KMS-11 (cell line): ENCODE measurements at regions not wholly inside any gene's neighbourhood (a gene's known extent, or its start where the extent isn't known, plus 50 kb on each side); places are given as distances from the start of the nearest gene placed in this dataset.

Experiments used
- H2AFZ ChIP-seq: fragments of 200-600 bp; sonication (generic); 2 replicates; pipeline ENCODE4 v1.6.1; 2016; ENCODE audit warnings: antibody characterized with exemption, mixed run types, low read depth
- H3K27ac ChIP-seq: fragments of 200-600 bp; sonication (generic); 2 replicates; pipeline ENCODE4 v1.6.1; 2016; ENCODE audit warnings: mild to moderate bottlenecking, mixed run types
- H3K27me3 ChIP-seq: fragments of 200-600 bp; sonication (generic); 2 replicates; pipeline ENCODE4 v1.6.1; 2017; ENCODE audit warnings: mild to moderate bottlenecking, low read depth, mixed run types, moderate library complexity; ENCODE audit not compliant: insufficient read depth
- H3K36me3 ChIP-seq: fragments of 200-600 bp; sonication (generic); 2 replicates; pipeline ENCODE4 v1.6.1; 2017; ENCODE audit warnings: mild to moderate bottlenecking, mixed run types; ENCODE audit not compliant: insufficient read depth
- H3K4me1 ChIP-seq: fragments of 200-600 bp; sonication (generic); 2 replicates; pipeline ENCODE4 v1.6.1; 2016; ENCODE audit warnings: mild to moderate bottlenecking, low read depth, mixed run types; ENCODE audit not compliant: poor library complexity, severe bottlenecking
- H3K4me2 ChIP-seq: fragments of 200-600 bp; sonication (generic); 2 replicates; pipeline ENCODE4 v1.7.0; 2016; ENCODE audit warnings: mild to moderate bottlenecking, mixed run types
- H3K4me3 ChIP-seq: fragments of 200-600 bp; sonication (generic); IDR thresholded peaks from 2 replicates; pipeline ENCODE4 v1.6.1; 2017; ENCODE audit warnings: low read depth, low read length, mixed read lengths; ENCODE audit not compliant: insufficient read depth
- H3K79me2 ChIP-seq: fragments of 200-600 bp; sonication (generic); 2 replicates; pipeline ENCODE4 v1.6.1; 2016; ENCODE audit warnings: low read depth, mixed run types; ENCODE audit not compliant: insufficient read depth
- H3K9ac ChIP-seq: fragments of 200-600 bp; sonication (generic); 2 replicates; pipeline ENCODE4 v1.6.1; 2016; ENCODE audit warnings: mild to moderate bottlenecking, mixed run types
- H4K20me1 ChIP-seq: fragments of 200-600 bp; sonication (generic); 2 replicates; pipeline ENCODE4 v1.6.1; 2016; ENCODE audit warnings: mild to moderate bottlenecking, mixed run types; ENCODE audit not compliant: insufficient read depth
- CTCF ChIP-seq: fragments of 200-600 bp; sonication (generic); conservative IDR thresholded peaks from 2 replicates; pipeline ENCODE4 v1.6.1; 2017; ENCODE audit warnings: low read depth, mild to moderate bottlenecking, antibody characterized with exemption, low read length, moderate library complexity, mixed read lengths

DNA sequence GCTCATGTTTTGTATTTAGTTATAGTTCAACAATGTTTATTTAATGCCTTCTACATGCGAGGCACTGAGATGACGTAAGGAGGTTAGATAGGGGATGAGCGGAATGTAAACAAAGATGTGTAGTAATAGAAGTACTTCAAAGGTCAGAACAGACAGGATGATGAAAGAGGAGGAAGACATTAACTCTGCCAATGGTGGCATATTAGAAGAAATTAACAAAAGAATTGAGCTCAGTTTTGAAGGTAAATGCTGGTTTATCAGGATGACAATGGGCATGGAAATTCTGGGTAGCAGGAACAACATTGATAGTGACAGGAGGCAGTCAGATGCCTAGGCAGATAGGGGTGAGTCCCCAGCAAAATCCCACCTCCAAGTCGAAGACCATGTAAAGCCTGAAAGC is 62.3 kb upstream of the PGRMC2 start:
- H3K4me1 ChIP-seq = peaks cover 21% of the 10 kb centered on the region
- no peak overlapping the region for H3K4me2 ChIP-seq

DNA sequence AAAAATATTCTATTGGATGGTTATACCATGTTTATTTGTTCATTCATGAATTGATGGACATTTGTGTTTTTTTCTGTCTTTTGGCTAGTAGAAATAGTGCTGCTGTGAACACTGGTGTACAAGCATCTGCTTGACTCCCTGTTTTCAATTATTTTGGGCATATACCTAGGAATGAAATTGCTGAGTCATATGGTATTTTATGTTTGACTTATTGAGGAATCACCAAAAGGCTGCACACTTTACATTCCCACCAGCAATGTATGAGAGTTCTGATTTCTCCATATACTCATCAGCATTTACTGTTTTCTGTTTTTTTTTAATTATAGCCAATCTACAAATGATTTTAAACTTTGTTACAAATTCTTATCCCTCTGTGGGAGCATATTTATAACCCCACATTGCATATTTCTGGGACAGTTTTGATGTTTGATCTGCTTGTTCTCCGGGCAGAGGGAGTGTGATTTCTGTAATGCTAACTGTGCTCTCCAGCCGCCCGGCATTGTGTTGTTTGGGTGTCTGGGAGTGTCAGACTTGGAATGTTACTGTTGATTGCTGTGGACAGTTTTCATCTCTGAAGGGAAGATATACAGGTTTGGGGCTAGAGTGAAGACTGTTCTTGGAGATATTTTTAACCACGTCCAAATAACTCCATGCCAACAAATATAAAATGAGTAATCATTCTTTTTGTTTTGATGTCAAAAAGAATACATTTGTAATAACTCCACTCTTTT is 60.5 kb upstream of the PGRMC2 start:
- Histone ChIP-seq H4K20me1 (no peaks in the 10 kb centered on the region), H3K9ac (no peak overlapping the region), H3K4me1 (peaks cover 21% of the 10 kb centered on the region), H3K27me3 (no peaks in the 10 kb centered on the region), H3K4me2 (no peak overlapping the region), H3K36me3 (no peaks in the 10 kb centered on the region), H2AFZ (no peak overlapping the region), H3K4me3 (no peak overlapping the region), H3K27ac (no peak overlapping the region), H3K79me2 (no peaks in the 10 kb centered on the region)
- TF ChIP-seq CTCF = no peak

More for the DNA sequence above, 62.3 kb upstream of the PGRMC2 start:
- H4K20me1 ChIP-seq = no peaks in the 10 kb centered on the region
- TF ChIP-seq CTCF = no peak
- H3K36me3 ChIP-seq = no peaks in the 10 kb centered on the region
- no peaks in the 10 kb centered on the region for H3K27me3 ChIP-seq
- no peak overlapping the region for H3K9ac ChIP-seq
- H3K4me3 ChIP-seq = no peak overlapping the region
- H3K27ac ChIP-seq = no peak overlapping the region
- H2AFZ ChIP-seq = no peak overlapping the region
- H3K79me2 ChIP-seq = no peaks in the 10 kb centered on the region

DNA sequence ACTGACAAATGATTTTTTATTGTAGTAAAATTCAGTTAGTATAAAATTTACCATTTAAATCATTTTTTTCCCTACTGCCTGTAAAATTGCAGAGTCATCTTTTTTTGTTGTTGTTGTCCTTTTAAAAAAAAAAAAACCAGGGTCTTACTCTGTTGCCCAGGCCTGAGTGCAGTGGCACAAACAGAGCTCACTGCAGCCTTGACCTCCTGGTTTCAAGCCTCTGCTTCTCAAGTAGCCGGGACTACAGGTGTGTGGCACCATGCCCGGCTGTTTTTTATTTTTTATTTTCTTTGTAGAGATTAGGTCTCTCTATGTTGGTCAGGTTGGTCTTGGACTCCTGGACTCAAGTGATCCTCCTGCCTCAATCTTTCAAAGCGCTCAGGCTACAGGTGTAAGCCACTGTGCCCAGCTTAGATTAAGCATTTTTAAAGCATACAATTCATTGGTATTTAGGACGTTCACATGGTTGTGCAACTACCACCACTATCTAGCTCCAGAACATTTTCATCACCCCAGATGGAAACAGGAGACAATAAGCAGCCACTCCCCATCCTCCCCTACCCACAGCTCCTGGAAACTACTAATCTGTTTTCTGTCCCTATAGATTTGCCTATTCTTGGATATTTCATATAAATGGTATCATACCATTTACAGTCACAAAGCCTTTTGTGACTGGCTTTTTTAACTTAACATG is 59.7 kb upstream of the PGRMC2 start:
- H3K4me3 ChIP-seq = no peak overlapping the region
- no peaks in the 10 kb centered on the region for H4K20me1 ChIP-seq
- no peak for TF ChIP-seq CTCF
- H2AFZ ChIP-seq = no peak overlapping the region
- H3K9ac ChIP-seq = no peak overlapping the region
- no peaks in the 10 kb centered on the region for H3K79me2 ChIP-seq
- H3K4me2 ChIP-seq = no peak overlapping the region
- no peak overlapping the region for H3K27ac ChIP-seq
- no peaks in the 10 kb centered on the region for H3K36me3 ChIP-seq
- H3K27me3 ChIP-seq = no peaks in the 10 kb centered on the region
- H3K4me1 ChIP-seq = peaks cover 21% of the 10 kb centered on the region

- H3K27ac ChIP-seq = no peak overlapping the region
- peaks cover 21% of the 10 kb centered on the region for H3K4me1 ChIP-seq
- no peaks in the 10 kb centered on the region for H3K27me3 ChIP-seq
Observed at GRCh38 chr4:128346054-128346716, 58.6 kb upstream of the PGRMC2 start.

More at GRCh38 chr4:128346054-128346716, 58.6 kb upstream of the PGRMC2 start:
- no peak overlapping the region for H3K4me3 ChIP-seq
- H3K9ac ChIP-seq = no peak overlapping the region
- H2AFZ ChIP-seq = no peak overlapping the region
- H4K20me1 ChIP-seq = no peaks in the 10 kb centered on the region
- TF ChIP-seq CTCF = no peak
- H3K36me3 ChIP-seq = no peaks in the 10 kb centered on the region
- no peak overlapping the region for H3K4me2 ChIP-seq
- no peaks in the 10 kb centered on the region for H3K79me2 ChIP-seq
